IPS DF 6.9 (cell line): ENCODE measurements at regions not wholly inside any gene's neighbourhood (a gene's known extent, or its start where the extent isn't known, plus 50 kb on each side); places are given as distances from the start of the nearest gene placed in this dataset.
"Not testable (repeated sequence)": the region's sequence is repeated elsewhere in the genome, so short reads cannot be mapped to it uniquely, and the experiment has no call there.

Experiments used
- DNase-seq: peaks from one replicate; pipeline ENCODE4 v3.0.0-alpha.2; 2013; ENCODE audit warnings: low read depth, low spot score
- H3K27ac ChIP-seq: one replicate; pipeline ENCODE4 v1.5.1; 2013; ENCODE audit warnings: low read length, control low read depth
- H3K27me3 ChIP-seq: 2 replicates; pipeline ENCODE4 v1.6.1; 2013; ENCODE audit warnings: mild to moderate bottlenecking, low read length; ENCODE audit not compliant: control insufficient read depth, insufficient read depth
- H3K36me3 ChIP-seq: 2 replicates; pipeline ENCODE4 v1.6.1; 2013; ENCODE audit warnings: low read length; ENCODE audit not compliant: control insufficient read depth, insufficient read depth
- H3K4me1 ChIP-seq: 2 replicates; pipeline ENCODE4 v1.6.1; 2013; ENCODE audit warnings: low read length; ENCODE audit not compliant: control insufficient read depth, insufficient read depth
- H3K4me3 ChIP-seq: 2 replicates; pipeline ENCODE4 v1.5.1; 2013; ENCODE audit warnings: mild to moderate bottlenecking, low read length
- H3K9me3 ChIP-seq: 2 replicates; pipeline ENCODE4 v1.6.1; 2013; ENCODE audit warnings: low read length, inconsistent platforms; ENCODE audit not compliant: control insufficient read depth, insufficient read depth
- WGBS: extraction: QIAGEN DNeasy Blood & Tissue Kit; methylation state at CpG from one replicate; pipeline ENCODE4 v1.1.7; 2013; ENCODE audit warnings: mixed read lengths, missing lambda C conversion rate; ENCODE audit not compliant: insufficient read length, insufficient coverage; 5-methylcytosine and 5-hydroxymethylcytosine counted together

DNA sequence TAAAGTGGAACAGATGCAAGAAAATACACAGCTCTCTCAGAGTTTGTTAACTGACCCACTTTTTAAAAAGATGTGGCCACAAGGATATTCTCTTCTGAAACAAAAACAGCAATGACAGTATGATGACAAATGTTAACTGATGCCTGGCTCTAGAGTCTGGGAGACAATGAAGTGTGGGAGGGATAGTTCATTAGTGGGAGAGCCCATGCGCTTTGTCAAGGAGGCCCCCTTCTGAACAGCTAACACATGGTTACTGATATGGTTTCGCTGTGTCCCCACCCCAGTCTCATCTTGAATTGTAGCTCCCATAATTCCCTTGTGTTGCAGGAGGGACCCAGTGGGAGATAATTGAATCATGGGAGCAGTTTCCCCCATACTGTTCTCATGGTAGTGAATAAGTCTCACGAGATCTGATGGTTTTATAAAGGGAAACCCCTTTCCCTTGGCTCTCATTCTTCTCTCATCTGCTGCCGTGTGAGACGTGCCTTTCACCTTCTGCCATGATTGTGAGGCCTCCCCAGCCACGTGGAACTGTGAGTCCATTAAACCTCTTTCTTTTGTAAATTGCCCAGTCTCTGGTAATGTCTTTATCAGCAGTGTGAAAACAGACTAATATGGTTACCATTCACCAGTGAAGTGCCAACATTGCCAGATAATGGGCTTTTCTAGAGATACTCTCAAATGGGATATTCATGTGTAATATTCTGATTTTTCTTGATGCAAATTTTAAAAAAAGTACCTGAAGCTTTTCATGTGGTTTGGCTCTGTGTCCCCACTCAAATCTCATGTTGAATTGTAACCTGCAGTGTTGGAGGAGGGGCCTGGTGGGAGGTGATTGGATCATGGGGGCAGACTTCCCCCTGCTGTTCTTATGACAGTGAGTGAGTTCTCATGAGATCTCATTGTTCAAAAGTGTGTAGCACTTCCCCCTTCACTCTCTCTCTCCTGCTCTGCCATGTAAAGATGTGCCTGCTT is 435.8 kb downstream of the SHISA9 start:
- WGBS = no CpG with 5 or more reads among the region's 6 CpGs

DNA sequence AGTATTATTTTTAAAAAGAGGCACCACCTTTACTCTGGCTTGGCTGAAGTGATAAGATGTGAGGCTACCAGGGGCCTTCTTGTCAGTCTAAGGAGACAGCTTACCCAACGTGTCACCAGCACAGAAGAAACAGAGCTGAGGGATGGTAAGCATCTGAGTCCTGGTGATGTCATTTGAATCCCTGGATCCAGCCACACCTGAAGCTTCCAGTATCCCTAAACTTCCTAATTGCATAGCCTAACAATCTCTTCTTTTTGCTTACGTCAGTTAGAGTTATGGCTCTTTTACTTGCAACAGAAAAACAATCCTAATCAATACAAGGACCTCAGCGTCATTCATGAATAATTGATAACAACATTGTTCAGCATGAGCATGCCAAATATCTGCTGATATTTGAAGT is 436.6 kb downstream of the SHISA9 start:
- Histone ChIP-seq H3K9me3 (no peaks in the 10 kb centered on the region), H3K27me3 (no peaks in the 10 kb centered on the region), H3K36me3 (no peaks in the 10 kb centered on the region), H3K4me3 (no peak overlapping the region), H3K4me1 (0 out of 2 replicates have a peak, but pooled peaks cover 3% of the 10 kb centered on the region), H3K27ac (no peak overlapping the region)
- no peak for DNase-seq
- WGBS = no CpG with 5 or more reads among the region's 3 CpGs

More for the DNA sequence above, 435.8 kb downstream of the SHISA9 start:
- H3K4me1 ChIP-seq, DNase-seq, H3K36me3 ChIP-seq, H3K27me3 ChIP-seq, H3K9me3 ChIP-seq, H3K27ac ChIP-seq, H3K4me3 ChIP-seq: not testable (repeated sequence)

DNA sequence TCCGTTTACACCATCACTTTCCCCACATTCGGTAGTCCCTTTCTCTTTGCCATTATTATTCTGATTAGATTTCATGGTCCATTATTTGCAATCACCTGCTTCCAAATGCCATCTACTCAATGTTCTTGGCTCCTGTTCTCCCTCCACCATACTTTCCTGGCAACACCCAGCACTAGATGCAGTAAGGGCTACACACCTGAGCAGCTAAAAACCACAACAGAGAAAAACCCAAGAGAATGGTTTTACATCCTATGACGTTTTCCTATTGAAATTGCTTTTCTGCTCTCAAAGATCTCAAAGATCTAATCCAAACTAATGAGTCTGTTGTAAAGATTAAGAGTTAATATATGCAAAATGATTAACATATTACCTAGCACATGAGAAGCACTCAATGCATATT is 441.3 kb downstream of the SHISA9 start:
- DNase-seq = no peak

DNA sequence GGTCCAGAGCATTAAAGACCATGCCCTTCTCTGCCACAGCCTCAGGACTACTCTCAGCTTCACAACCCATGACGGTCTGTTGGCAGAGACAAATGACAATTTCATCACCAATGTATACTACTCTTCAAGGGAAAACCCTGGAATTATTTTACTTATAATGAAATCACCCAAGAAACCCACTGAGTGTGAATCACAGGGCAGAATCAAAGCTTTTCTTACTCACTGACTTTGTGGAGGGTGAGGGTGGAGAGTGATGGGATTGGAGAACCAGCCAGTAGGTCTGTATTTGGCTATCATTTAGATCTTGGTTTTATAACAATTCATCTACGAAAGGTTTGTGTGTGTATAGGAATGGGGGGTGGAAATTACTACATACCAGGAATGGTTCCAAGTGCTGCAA is 442.6 kb downstream of the SHISA9 start:
- Histone ChIP-seq H3K36me3 (no peaks in the 10 kb centered on the region), H3K4me3 (no peak overlapping the region), H3K9me3 (no peaks in the 10 kb centered on the region), H3K27ac (no peak overlapping the region), H3K4me1 (no peaks in the 10 kb centered on the region), H3K27me3 (no peaks in the 10 kb centered on the region)
- no peak for DNase-seq
- WGBS = no CpG with 5 or more reads among the region's 2 CpGs

More for the DNA sequence above, 441.3 kb downstream of the SHISA9 start:
- 100% methylated on average over 2 of the region's 3 CpGs for WGBS
- H3K27me3 ChIP-seq = no peaks in the 10 kb centered on the region
- no peaks in the 10 kb centered on the region for H3K4me1 ChIP-seq
- no peaks in the 10 kb centered on the region for H3K9me3 ChIP-seq
- no peak overlapping the region for H3K27ac ChIP-seq
- H3K36me3 ChIP-seq = no peaks in the 10 kb centered on the region
- no peak overlapping the region for H3K4me3 ChIP-seq

DNA sequence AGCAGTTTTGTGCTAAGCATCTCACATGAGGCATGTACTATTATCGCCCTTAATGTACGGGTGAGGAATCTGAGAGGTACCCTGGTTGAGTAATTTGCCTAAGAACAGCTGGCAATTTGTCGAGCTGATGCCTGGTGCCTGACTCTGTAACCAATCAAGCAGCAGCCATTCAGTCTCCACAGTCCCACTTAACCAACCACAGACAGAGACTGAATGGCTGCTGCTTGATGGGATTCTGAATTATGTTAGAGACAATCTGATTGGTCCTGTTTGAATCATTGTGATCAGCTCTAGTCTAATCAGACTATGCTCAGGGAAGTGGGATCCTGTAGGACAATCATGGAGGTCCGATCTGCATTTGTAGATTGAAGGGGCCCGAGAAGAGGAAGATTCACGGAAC is 447.0 kb downstream of the SHISA9 start:
- Histone ChIP-seq H3K9me3 (no peaks in the 10 kb centered on the region), H3K27me3 (no peaks in the 10 kb centered on the region), H3K36me3 (no peaks in the 10 kb centered on the region), H3K4me1 (peaks cover 4% of the 10 kb centered on the region; the same call in 1 of the 2 replicates), H3K4me3 (no peak overlapping the region), H3K27ac (no peak overlapping the region)
- no CpG with 5 or more reads among the region's 6 CpGs for WGBS
- no peak for DNase-seq

DNA sequence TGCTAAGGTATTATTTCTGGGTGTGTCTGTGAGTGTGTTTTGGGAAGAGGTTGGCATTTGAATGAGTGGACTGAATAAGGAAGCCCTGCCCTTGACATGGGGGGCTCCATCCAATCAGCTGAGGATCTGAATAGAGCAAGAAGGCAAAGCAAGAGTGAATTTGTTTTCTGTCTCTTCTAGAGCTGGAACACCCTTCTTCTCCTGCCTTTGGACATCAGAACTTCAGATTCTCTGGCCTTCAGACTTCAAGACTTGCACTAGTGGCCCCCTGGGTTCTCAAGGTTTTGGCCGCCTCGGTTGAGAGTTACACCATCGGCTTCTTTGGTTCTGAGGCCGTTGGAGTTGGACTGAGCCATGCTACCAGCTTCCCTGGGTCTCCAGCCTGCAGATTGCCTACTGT is 448.6 kb downstream of the SHISA9 start:
- no peak for DNase-seq
- no CpG with 5 or more reads among the region's 4 CpGs for WGBS
- Histone ChIP-seq H3K27ac (no peak overlapping the region), H3K27me3 (no peaks in the 10 kb centered on the region), H3K4me1 (peaks cover 4% of the 10 kb centered on the region; the same call in 1 of the 2 replicates), H3K4me3 (no peak overlapping the region), H3K36me3 (no peaks in the 10 kb centered on the region), H3K9me3 (no peaks in the 10 kb centered on the region)

DNA sequence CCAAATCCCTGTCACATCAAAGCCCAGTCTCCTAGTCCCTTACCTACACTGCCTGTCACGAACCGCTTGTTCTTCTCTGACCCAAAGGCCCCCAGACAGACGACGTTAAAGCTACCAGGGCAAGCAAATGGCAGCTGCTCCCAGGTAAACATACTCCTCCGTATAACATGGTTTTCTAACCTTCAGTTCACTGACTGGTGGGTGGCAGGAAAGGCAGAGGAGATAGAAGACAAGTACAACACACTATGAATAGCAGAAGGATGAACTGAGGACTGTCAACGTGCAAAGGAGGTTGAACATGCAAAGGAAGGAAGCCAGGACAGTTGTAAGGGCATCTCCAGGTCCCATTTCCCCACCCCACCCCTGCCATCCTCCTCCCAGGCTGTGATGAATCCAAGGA is 449.8 kb downstream of the SHISA9 start:
- Histone ChIP-seq H3K4me3 (no peak overlapping the region), H3K4me1 (peaks cover 4% of the 10 kb centered on the region; the same call in 1 of the 2 replicates), H3K9me3 (no peaks in the 10 kb centered on the region), H3K27ac (peak overlapping the region; percentile 37), H3K27me3 (no peaks in the 10 kb centered on the region), H3K36me3 (no peaks in the 10 kb centered on the region)
- no peak for DNase-seq
- WGBS = no CpG with 5 or more reads among the region's 6 CpGs

DNA sequence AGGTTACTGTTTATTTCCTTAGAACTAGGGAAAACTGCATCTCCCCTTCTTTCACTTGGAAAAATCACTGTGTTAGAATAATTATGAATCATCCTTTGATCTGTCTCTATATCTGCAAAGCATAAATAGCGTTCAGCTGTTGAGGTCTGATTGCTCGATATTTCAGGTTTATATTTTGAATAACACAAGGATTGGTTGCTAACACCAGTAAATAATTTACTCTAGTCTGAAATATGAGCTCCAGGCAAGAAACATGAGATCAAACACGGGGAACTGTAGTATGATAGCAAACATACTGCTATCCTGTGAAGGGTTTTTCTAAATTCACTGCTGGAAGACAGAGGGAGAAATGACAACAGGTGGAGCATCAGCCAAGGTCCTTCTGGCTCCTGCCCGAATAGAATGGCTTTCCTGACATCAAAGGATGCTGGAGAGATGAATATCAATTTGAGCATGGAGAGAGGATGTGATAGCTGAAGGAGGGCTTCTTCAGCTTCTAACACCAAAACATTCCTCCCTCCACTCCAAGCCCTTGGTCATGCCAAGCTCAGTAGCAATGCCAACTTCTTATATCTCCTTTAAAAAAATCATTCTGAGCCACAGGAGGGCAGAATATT is 450.3 kb downstream of the SHISA9 start:
- Histone ChIP-seq H3K27ac (peak overlapping the region; percentile 94), H3K4me1 (peaks cover 4% of the 10 kb centered on the region; the same call in 1 of the 2 replicates), H3K36me3 (no peaks in the 10 kb centered on the region), H3K27me3 (no peaks in the 10 kb centered on the region), H3K9me3 (no peaks in the 10 kb centered on the region), H3K4me3 (no peak overlapping the region)
- DNase-seq = no peak
- WGBS = no CpG with 5 or more reads among the region's 4 CpGs

DNA sequence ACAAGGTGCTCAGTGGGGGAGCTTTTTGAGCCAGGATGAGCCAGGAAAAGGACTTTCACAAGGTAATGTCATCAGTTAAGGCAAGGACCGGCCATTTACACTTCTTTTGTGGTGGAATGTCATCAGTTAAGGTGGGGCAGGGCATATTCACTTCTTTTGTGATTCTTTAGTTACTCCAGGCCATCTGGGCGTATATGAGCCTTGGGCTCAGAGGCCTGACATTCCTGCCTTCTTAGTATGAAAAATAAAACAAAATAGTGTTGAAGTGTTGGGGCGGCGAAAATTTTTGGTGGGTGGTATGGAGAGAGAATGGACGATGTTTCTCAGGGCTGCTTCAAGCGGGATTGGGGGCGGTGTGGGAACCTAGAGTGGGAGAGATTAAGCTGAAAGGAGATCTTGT is 451.4 kb downstream of the SHISA9 start:
- not testable (repeated sequence) for H3K27ac ChIP-seq, H3K9me3 ChIP-seq, H3K36me3 ChIP-seq, H3K4me1 ChIP-seq, H3K27me3 ChIP-seq, H3K4me3 ChIP-seq, DNase-seq
- WGBS = no CpG with 5 or more reads among the region's 7 CpGs

DNA sequence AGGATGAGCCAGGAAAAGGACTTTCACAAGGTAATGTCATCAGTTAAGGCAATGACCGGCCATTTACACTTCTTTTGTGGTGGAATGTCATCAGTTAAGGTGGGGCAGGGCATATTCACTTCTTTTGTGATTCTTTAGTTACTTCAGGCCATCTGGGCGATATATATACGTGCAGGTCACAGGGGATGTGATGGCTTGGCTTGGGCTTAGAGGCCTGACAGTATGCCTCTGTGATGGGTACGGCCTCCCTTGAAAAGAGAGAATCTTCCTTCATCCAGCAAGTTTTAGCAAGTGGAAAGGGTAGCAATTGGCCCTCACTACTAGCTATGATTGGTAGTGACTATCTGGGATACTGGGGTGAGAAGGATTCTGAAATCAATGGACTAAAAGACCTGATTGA is 456.4 kb downstream of the SHISA9 start:
- WGBS = no CpG with 5 or more reads among the region's 4 CpGs

More for the DNA sequence above, 456.4 kb downstream of the SHISA9 start:
- not testable (repeated sequence) for H3K27ac ChIP-seq, H3K4me3 ChIP-seq, H3K9me3 ChIP-seq, H3K4me1 ChIP-seq, H3K27me3 ChIP-seq, H3K36me3 ChIP-seq, DNase-seq
